DOHH2 (cell line): ENCODE measurements at regions not wholly inside any gene's neighbourhood (a gene's known extent, or its start where the extent isn't known, plus 50 kb on each side); places are given as distances from the start of the nearest gene placed in this dataset.

Source experiments
- H3F3A ChIP-seq: fragments of 200-600 bp; sonication (generic), shearing (Covaris generic); 2 replicates; pipeline ENCODE4 v1.6.0; 2016; ENCODE audit warnings: antibody characterized with exemption, mild to moderate bottlenecking; ENCODE audit not compliant: control insufficient read depth, insufficient read depth
- H3K27ac ChIP-seq: fragments of 200-600 bp; sonication (generic); 2 replicates; pipeline ENCODE4 v1.5.1; 2014; ENCODE audit warnings: low read depth, mild to moderate bottlenecking, low read length, moderate library complexity
- H3K27me3 ChIP-seq: fragments of 200-600 bp; sonication (generic); 2 replicates; pipeline ENCODE4 v1.6.1; 2014; ENCODE audit warnings: mild to moderate bottlenecking, low read length, mixed read lengths; ENCODE audit not compliant: control insufficient read depth
- H3K36me3 ChIP-seq: fragments of 200-600 bp; sonication (generic); 2 replicates; pipeline ENCODE4 v1.6.1; 2014; ENCODE audit warnings: mild to moderate bottlenecking, low read length, moderate library complexity, mixed read lengths; ENCODE audit not compliant: control insufficient read depth
- H3K4me1 ChIP-seq: fragments of 200-600 bp; sonication (generic); 2 replicates; pipeline ENCODE4 v1.6.1; 2014; ENCODE audit warnings: mild to moderate bottlenecking, low read length, mixed read lengths; ENCODE audit not compliant: control insufficient read depth
- H3K4me2 ChIP-seq: fragments of 200-600 bp; sonication (generic); 2 replicates; pipeline ENCODE4 v1.6.0; 2014; ENCODE audit warnings: mild to moderate bottlenecking, low read length, moderate library complexity
- H3K4me3 ChIP-seq: fragments of 200-600 bp; sonication (generic); 2 replicates; pipeline ENCODE4 v1.5.1; 2014; ENCODE audit warnings: mild to moderate bottlenecking, low read length, mixed read lengths
- H3K79me2 ChIP-seq: fragments of 200-600 bp; sonication (generic); 2 replicates; pipeline ENCODE4 v1.6.1; 2014; ENCODE audit warnings: mild to moderate bottlenecking, low read length, mixed read lengths; ENCODE audit not compliant: control insufficient read depth
- H3K9me2 ChIP-seq: fragments of 200-600 bp; sonication (generic); replicated peaks from 2 replicates; pipeline ENCODE4 v1.6.1; 2014; ENCODE audit warnings: mild to moderate bottlenecking, low read length, mixed read lengths; ENCODE audit not compliant: control insufficient read depth
- H3K9me3 ChIP-seq: fragments of 200-600 bp; sonication (generic); 2 replicates; pipeline ENCODE4 v1.6.1; 2014; ENCODE audit warnings: antibody characterized with exemption, low read length, mixed read lengths; ENCODE audit not compliant: control insufficient read depth, insufficient read depth
- H4K20me1 ChIP-seq: fragments of 200-600 bp; sonication (generic); 2 replicates; pipeline ENCODE4 v1.6.0; 2014; ENCODE audit warnings: low read depth, mild to moderate bottlenecking, antibody characterized with exemption, low read length, moderate library complexity; ENCODE audit not compliant: control insufficient read depth, insufficient read depth
- CTCF ChIP-seq: fragments of 200-600 bp; sonication (generic); IDR thresholded peaks from one replicate; pipeline ENCODE4 v1.5.1; 2014; ENCODE audit warnings: antibody characterized with exemption, mild to moderate bottlenecking, low read depth, low read length; ENCODE audit not compliant: poor library complexity, severe bottlenecking
- EZH2phosphoT487 ChIP-seq: fragments of 200-600 bp; sonication (generic); IDR thresholded peaks from 2 replicates; pipeline ENCODE4 v1.6.1; 2017; ENCODE audit warnings: borderline replicate concordance, mild to moderate bottlenecking, antibody characterized with exemption, low read length, moderate library complexity, mixed read lengths

- Histone ChIP-seq H3K9me2 (no peaks in the 10 kb centered on the region), H3K27me3 (no peaks in the 10 kb centered on the region), H3K36me3 (no peaks in the 10 kb centered on the region), H3F3A (no peaks in the 10 kb centered on the region), H3K4me3 (no peak overlapping the region), H3K9me3 (no peaks in the 10 kb centered on the region), H3K27ac (no peak overlapping the region), H3K4me1 (no peaks in the 10 kb centered on the region), H3K4me2 (no peak overlapping the region), H4K20me1 (no peaks in the 10 kb centered on the region), H3K79me2 (no peaks in the 10 kb centered on the region)
- no peak for TF ChIP-seq CTCF
- no peak for TF ChIP-seq EZH2phosphoT487
Observed at GRCh38 chr13:34152409-34152808, 334.5 kb downstream of the RFC3 start.

- H3K36me3 ChIP-seq = no peaks in the 10 kb centered on the region
- H3K27me3 ChIP-seq = no peaks in the 10 kb centered on the region
- H3K9me3 ChIP-seq = no peaks in the 10 kb centered on the region
- H3K4me3 ChIP-seq = no peak overlapping the region
- no peaks in the 10 kb centered on the region for H4K20me1 ChIP-seq
- TF ChIP-seq EZH2phosphoT487 (no peak), CTCF (no peak)
- no peaks in the 10 kb centered on the region for H3K79me2 ChIP-seq
- no peaks in the 10 kb centered on the region for H3F3A ChIP-seq
- no peaks in the 10 kb centered on the region for H3K4me1 ChIP-seq
- H3K4me2 ChIP-seq = no peak overlapping the region
- H3K9me2 ChIP-seq = no peaks in the 10 kb centered on the region
- H3K27ac ChIP-seq = no peak overlapping the region
Observed at GRCh38 chr13:34152996-34153395, 335.0 kb downstream of the RFC3 start.

GRCh38 chr13:34153428-34154180 lies 335.7 kb downstream of the RFC3 start:
- no peaks in the 10 kb centered on the region for H3K9me3 ChIP-seq
- no peak overlapping the region for H3K4me2 ChIP-seq
- H3K36me3 ChIP-seq = no peaks in the 10 kb centered on the region
- no peak overlapping the region for H3K4me3 ChIP-seq
- H3K27me3 ChIP-seq = no peaks in the 10 kb centered on the region
- H3K4me1 ChIP-seq = no peaks in the 10 kb centered on the region
- TF ChIP-seq CTCF (no peak), EZH2phosphoT487 (no peak)
- no peak overlapping the region for H3K27ac ChIP-seq
- H4K20me1 ChIP-seq = no peaks in the 10 kb centered on the region
- H3K9me2 ChIP-seq = no peaks in the 10 kb centered on the region
- H3K79me2 ChIP-seq = no peaks in the 10 kb centered on the region
- H3F3A ChIP-seq = no peaks in the 10 kb centered on the region
